Kidney tubule cell (primary cell): ENCODE measurements at regions not wholly inside any gene's neighbourhood (a gene's known extent, or its start where the extent isn't known, plus 50 kb on each side); places are given as distances from the start of the nearest gene placed in this dataset.

ENCODE experiments used
- DNase-seq: peaks from one replicate; pipeline ENCODE4 v3.0.0-alpha.2; 2018; ENCODE audit warnings: low spot score

- DNase-seq = no peak
These were observed 207.0 kb upstream of the CCDC68 start for GRCh38 chr18:55166260-55166598.

GRCh38 chr18:55163550-55163949 is 204.3 kb upstream of the CCDC68 start:
- DNase-seq = no peak

GRCh38 chr18:55161916-55162315 is 202.7 kb upstream of the CCDC68 start:
- DNase-seq = no peak

- no peak for DNase-seq
These were observed 199.8 kb upstream of the CCDC68 start for GRCh38 chr18:55159027-55159426.

- no peak for DNase-seq
These were observed 199.3 kb upstream of the CCDC68 start for GRCh38 chr18:55158570-55158969.

- no peak for DNase-seq
These were observed 194.1 kb upstream of the CCDC68 start for GRCh38 chr18:55153346-55153745.

- DNase-seq = no peak
These were observed 193.5 kb upstream of the CCDC68 start for GRCh38 chr18:55152801-55153200.

GRCh38 chr18:55149994-55150393 is 190.7 kb upstream of the CCDC68 start:
- DNase-seq = no peak

- DNase-seq = no peak
These were observed 188.5 kb upstream of the CCDC68 start for GRCh38 chr18:55147791-55148190.

- no peak for DNase-seq
These were observed 185.1 kb upstream of the CCDC68 start for GRCh38 chr18:55144193-55144930.

GRCh38 chr18:55142410-55142809 is 183.1 kb upstream of the CCDC68 start:
- no peak for DNase-seq

- peak; percentile 20 for DNase-seq
These were observed 182.1 kb upstream of the CCDC68 start for GRCh38 chr18:55141318-55141717.

GRCh38 chr18:55139836-55140235 is 180.6 kb upstream of the CCDC68 start:
- DNase-seq = no peak

GRCh38 chr18:55139307-55139706 is 180.0 kb upstream of the CCDC68 start:
- DNase-seq = no peak

GRCh38 chr18:55138401-55138800 is 179.1 kb upstream of the CCDC68 start:
- no peak for DNase-seq

- DNase-seq = no peak
These were observed 178.3 kb upstream of the CCDC68 start for GRCh38 chr18:55137602-55138001.

- peak; percentile 24 for DNase-seq
These were observed 177.6 kb upstream of the CCDC68 start for GRCh38 chr18:55136864-55137263.

GRCh38 chr18:55136258-55136657 is 177.0 kb upstream of the CCDC68 start:
- DNase-seq = no peak

GRCh38 chr18:55133378-55133777 is 174.1 kb upstream of the CCDC68 start:
- DNase-seq = no peak

- no peak for DNase-seq
These were observed 169.2 kb upstream of the CCDC68 start for GRCh38 chr18:55128437-55128836.

- no peak for DNase-seq
These were observed 165.0 kb upstream of the CCDC68 start for GRCh38 chr18:55124078-55124763.

- no peak for DNase-seq
These were observed 164.1 kb upstream of the CCDC68 start for GRCh38 chr18:55123361-55123760.

GRCh38 chr18:55121397-55122170 is 162.3 kb upstream of the CCDC68 start:
- DNase-seq = no peak
